ENCODE measurements at regions not wholly inside any gene's neighbourhood (a gene's known extent, or its start where the extent isn't known, plus 50 kb on each side); places are given as distances from the start of the nearest gene placed in this dataset.
A peak's percentile ranks its signal among the peaks of the same experiment; 100 is the strongest.

DNA sequence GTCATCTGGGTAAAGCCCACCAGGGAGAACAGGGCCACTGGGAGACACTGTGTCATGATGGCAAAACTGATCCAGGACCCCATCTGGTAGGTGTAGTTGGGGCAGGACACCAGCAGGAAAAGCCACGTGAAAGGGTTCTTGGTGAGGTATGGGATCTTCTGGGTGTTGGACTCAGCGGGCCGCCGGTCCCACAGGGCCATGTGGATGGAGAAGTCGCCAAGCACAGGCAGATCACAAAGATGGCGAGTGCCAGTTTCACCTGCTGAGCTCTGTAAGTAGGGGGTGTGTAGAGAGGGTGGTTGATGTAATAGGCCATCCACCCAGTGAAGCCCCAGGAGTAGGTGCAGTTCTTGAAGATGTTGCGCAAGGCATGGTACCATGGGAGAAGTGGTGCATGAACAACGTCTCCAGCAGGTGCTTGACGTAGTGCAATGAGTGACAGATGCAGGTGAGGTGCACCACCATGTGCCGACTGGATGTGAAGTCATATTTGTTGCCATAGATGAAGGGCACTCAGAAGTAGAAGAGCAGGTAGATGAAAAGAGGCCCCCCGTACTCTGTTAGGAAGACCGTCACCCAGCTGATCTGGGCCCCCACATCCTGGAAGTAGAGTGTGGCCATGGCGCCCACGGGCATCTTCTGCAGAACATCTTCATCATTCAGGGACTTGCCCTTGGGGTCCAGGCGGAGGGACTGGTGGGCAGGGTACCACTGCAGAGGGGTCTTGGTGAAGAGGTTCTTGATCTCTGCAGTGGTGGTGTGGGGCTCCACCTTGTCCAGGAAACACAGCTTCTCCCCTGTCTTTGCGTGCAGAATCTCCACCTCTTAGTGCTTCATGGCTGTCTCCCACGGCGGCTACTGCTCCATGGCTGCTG is 249.3 kb downstream of the ANKRD50 start:
- no peak for DNase-seq (ENCODE audit: low spot score)

DNA sequence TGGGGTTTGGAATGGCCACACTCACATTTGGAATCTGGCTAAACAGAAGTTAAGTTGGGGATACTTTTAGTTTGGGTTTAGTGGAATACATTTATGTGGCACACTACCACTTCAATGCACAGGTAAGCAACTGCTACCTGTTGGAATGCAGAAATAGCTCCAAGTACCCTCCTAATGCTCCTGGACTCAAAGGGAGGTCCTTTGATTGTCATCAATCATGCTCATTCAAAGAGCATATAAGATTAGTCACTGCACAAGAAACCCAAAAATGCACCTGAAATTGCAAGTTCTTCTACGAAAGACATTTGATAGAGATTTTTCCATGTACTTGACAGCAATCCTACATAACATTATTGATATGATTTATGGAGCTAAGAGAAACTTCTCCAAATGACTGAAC is 247.7 kb downstream of the ANKRD50 start:
- no peak for DNase-seq (ENCODE audit: low spot score)

DNA sequence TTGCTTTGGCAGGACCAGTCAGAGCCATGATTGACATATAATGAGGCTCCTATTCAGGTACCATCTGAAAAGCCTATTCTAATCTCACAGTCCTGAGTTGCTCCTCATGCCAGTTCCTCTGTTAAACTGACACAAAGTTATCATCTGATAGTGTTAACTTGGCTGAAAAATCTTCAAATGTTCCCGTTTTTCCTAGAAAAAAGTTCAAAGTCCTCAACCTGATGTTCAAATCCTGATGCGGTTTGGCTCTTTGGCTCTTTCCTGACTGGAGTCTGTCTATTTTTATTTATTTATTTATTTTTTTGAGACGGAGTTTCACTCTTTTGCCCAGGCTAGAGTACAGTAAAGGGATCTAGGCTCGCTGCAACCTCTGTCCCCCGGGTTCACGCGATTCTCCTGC is 244.2 kb downstream of the ANKRD50 start:
- no peak for DNase-seq (ENCODE audit: low spot score)

DNA sequence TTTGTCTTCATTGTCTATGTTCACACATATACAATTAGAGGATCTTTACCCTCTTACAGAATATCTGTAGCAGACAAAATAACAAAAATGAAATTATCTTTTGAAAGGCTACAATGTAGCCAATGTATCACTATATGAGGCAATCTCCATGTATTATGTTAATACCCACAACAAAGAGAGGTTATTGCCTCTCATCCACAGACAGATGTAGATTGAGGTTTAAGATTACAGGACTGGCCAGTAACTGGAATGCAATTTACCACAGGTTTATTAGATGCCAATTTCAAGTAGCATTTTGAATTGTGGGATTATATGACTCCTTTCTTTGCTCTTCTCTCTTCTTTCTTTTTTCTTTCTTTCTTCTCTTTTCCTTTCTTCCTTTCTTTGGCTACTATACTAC is 242.6 kb downstream of the ANKRD50 start:
- no peak for DNase-seq (ENCODE audit: low spot score)

DNA sequence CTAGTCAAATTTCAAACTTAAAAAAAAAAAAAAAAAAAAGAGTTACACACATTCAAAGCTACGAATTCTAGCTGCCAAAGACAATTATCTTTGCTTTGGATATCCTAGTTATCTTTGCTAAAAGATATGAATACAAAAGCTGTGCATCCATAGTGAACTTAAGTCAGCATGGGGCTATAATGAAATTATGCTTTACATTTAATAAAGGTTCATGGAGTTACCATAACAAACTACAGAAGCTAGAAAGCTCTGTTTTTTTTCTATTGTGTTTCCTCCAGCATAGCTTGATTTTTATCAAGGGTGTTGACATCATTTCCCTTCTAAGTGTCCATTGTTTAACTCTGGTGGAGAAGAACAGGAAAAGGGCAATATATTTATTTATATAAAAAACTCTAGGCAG is 234.1 kb downstream of the ANKRD50 start:
- DNase-seq (ENCODE audit: low spot score): peak; percentile 52

DNA sequence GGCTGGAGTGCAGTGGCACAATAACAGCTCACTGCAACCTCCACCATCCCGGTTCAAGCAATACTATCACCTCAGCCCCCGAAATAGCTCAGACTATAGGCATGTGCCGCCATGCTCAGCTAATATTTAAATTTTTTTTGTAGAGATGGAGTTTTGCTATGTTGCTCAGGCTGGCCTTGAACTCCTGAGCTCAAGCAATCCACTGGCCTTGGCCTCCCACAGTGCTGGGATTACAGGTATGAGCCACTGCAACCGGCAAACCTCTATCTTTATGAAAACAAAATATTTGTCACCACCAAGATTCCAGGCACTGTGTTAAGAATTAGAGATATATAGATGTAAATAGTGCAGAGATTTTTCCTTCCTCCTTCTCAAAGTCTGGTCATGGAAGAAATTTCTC is 232.5 kb downstream of the ANKRD50 start:
- no peak for DNase-seq (ENCODE audit: low spot score)

DNA sequence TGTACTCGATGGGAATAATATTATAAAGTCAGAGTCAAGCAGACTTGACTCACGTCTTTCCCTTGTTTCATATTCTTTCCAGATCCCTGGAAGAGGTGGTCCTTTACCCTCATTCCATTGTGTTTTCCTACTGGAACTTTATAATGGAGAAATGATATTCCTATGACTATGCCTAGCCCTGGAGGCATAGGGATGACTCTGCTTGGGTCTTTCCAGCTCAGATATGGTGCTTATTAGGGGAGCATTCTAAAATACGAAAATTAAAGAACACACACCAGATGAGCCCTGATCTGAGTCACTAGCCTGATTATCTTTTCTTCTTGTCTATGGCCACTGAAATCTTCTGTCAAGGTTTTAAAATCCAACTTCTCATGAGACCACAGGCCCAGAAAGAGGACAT is 231.4 kb downstream of the ANKRD50 start:
- DNase-seq (ENCODE audit: low spot score): no peak

DNA sequence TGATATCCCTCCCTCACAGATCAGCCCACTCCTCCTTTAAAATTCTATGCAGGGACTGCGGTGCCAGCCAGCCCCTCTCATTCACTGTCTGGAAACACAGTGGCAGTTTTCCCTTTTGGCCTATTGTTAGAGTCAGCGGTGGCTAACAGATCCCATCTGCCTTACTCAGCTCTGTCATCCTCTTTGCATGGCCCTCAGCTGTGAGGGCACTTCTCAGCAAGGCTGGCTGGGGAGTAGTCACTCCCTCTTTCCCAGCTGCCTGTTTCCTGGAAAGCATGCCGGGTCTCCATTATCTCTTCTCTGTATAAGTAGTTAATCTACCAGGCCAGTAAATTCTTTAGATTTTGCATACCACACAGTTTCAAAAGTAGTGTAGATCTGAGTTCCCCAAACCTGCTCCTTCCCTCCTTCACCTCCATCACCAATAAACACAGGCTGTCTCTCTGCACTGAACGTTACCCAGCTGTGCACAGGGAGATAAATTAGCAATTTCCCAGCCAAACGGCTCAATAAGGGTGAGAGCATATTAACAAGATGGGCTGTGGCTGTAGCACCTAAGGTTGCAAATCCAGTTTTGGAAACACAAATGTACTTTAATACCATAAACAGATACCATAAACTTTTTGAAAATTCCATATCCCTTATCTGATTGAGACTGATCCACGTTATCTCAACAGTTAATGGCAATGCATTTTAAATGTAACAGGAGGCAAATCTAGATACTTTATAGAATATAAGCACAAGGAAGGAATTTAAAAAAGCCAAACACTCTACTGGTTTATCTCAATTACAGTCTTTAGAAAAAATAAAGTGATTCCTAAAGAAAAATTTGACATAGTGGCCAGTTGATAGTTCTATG is 229.3 kb downstream of the ANKRD50 start:
- peak; percentile 83 for DNase-seq (ENCODE audit: low spot score)

DNA sequence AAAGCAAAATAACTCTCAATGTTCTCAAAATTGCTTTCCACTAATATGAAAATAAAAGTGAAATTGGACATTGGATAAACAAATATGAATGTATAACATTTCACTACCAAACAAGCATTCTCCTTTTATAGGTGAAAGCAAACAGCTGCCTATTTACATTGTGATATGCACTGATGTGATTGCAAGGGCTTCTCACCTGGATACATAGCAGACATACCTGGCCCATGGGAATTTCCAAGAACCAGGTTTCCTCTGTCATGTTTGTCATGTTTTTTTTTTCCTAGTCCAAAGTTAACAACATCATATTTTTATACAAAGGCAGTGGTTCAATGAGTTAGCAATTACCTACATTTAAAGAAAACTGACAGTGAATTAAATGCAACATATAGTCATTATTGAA is 228.5 kb downstream of the ANKRD50 start:
- no peak for DNase-seq (ENCODE audit: low spot score)

DNA sequence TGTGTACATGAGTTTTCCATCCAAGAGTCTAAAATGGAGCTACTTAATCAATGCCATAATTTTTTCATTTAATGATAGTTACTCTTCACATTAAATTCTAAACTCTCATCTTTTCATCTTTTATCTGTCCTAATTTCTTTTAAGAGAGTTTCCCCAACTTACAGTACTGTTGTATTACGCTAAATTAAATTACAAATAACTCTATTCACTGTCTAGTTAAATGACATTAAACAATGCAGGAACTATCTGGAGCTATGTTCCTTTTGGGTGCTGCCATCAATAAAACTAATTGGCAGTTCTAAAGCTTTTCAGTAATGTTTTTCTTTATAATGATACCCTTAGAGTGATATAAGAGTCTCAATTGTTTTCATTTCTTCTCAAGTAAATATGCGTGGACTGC is 227.6 kb downstream of the ANKRD50 start:
- DNase-seq (ENCODE audit: low spot score): no peak

DNA sequence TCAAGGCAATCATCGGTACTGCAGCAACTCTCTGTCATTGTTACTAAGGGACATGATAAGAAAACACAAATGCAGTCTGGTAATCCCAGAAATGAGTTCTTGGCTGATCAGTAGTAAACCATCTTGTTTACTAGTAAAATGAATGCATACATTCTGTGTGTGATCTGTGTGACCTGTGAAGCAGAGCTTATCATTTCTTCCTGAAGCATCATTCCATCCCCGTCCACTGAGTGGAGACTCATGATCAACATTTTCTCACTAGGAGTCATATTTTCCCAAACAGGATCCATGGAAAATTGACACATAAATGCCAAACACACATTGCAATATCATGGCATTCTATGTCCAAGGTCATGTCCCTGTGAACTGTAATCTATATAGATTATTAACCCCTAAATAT is 226.1 kb downstream of the ANKRD50 start:
- DNase-seq (ENCODE audit: low spot score): no peak

DNA sequence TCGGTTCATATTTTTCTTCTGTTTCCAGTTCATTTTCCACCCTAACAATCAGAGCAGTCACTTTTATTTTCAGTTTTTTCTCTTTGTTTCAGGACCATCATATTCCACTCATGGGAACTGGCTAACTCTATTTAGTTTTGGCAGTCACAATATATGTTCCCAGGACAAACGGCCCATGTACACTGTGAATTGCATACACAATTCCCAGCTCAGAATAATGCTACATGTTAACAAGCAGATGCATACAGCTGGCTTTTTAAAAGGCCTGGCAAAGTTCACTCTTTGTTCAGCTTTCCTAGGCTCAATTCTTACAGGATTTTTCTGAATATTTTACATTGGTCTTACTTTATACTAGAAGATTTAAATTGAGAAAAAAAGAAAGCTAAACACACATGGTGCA is 224.9 kb downstream of the ANKRD50 start:
- no peak for DNase-seq (ENCODE audit: low spot score)

DNA sequence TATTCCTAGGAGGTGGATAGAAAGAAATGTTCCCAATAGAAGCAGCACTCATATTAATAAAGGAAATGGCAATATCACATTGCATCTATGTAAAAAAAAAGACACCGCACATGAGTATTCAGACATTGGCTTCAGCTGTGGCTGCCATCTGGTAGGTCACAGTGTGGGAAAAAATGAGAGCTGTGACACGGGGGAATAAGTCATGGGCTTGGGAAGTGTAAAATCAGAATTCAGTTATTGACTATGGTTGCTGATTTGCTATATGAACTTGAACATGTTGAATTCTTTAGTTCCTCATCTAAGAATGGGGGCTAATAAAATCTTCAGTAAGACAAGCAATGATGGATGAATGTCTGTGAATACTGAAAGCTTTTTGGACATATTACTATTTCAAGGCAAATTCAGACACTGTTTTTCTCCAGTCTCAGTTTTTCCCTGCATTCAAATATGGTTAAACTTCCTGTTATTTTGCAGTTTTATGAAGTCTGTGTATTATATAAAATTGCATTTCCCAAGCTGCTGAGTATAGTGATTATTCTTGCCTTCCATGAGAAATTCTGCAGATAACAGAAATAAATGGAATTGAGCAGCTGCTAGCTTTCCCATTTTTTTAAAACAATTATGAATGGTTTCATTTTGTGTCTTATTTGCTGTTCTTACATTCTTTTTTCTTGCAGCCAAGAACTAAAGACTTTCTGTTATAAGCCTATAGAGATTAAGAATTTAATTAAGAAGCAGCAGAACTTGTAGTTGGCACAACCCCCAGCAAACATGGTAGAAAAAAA is 221.0 kb downstream of the ANKRD50 start:
- no peak for DNase-seq (ENCODE audit: low spot score)

DNA sequence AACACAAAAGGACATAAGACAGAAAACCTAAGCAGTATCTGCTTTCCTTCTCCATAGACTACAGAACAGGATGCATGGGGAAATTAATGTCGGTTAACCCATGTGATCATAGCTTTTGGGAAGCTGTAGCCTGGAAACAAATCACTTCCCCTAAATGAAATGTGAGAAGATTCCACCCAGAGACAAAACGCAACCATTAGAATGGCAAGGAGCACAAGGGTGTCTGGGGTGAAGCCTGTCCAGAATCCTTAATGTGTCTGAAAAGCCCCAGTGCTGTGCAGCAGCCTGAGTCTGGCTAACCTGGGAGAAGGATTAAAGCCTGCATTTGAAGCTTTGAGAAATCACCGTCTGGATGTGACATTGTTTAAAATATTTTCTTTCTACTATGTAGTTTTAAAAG is 213.3 kb downstream of the ANKRD50 start:
- peak; percentile 33 for DNase-seq (ENCODE audit: low spot score)

DNA sequence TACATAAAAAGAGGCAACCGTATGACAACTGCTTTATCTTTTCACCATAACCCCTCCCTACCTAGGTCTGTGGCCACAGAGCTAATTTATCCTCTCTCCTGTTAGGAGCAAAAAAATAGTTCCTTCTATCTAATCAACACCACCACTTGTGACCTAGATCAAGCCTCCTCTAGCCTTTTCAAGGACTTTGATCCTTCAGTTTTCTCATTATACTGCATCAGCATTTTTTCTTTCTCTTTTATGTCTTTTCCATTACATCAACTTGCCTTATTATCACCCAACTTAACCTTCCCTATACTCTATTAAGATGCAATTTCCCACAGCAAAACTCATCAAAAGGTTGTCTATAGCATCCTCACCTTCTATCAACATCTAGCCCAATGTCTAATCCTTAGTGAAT is 211.0 kb downstream of the ANKRD50 start:
- DNase-seq (ENCODE audit: low spot score): no peak

DNA sequence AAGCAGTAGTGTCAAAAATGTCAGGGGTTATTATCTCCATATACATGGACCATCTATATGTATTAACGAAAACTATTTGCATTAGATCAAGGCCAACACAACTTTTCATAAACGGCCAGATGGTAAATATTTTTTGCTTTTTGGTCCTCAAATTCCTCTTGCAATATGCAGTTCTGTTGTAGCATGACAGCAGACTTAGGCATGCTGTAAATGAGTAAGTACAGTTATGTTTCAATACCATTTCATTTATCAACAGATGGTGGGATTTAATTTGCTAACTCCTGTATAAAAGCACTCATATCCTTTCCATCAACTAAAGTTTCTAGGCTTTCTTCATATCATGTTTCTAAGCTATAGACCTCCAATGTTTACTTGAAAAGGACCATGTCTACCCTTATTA is 208.1 kb downstream of the ANKRD50 start:
- DNase-seq (ENCODE audit: low spot score): peak; percentile 50

DNA sequence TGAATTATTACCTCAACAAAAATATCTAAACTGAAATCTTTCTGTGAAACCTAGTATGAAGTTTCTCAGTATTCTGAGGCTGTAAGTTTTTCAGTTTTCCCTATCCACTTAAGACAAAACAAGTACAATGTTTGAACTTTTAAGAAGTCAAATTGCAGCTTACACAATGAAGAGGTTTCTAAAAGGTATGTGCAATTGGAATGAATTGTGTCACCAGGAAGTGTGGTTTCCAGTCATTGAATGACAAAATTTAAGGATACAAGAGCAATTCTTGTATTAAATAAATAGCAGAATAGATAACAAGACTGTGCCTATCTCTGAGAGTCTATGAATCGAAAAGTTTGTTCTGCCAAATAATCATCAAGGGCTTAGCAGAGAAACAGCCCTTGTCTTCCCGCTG is 207.3 kb downstream of the ANKRD50 start:
- no peak for DNase-seq (ENCODE audit: low spot score)

DNA sequence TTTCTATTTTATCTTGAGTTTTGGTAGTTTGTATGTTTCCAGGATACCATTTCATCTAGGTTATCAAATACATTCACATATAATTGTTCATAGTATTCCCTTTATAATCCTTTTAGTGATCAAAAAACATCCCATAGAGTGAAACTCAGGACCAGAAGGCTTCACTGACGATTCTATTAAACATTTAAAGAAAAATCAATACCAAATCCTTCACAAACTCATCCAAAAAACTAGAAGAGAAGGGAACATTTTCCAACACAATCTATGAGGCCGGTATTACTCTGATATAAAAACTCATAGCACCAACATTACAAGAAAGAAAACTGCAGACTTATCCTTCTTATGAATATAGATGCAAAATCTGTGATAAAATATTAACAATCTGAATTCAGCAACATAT is 203.4 kb downstream of the ANKRD50 start:
- DNase-seq (ENCODE audit: low spot score): no peak

DNA sequence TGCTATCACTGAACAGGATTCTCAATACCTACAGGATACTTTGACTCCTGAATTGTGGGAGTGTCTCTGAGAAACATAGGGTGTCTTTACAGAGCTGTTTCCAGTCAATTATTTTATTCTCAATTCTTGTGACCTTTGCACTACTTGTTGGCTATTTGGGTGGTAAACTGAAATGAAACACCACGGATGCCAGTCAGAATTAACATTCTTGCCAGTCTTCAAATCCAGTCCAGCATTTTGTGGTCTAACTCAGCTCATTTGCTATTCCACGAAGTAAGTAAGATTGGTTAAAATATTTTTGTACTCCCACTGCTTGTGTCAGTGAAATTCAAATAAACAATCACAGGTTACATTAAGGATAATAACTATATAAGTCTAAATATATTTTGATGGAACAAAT is 197.9 kb downstream of the ANKRD50 start:
- DNase-seq (ENCODE audit: low spot score): no peak

DNA sequence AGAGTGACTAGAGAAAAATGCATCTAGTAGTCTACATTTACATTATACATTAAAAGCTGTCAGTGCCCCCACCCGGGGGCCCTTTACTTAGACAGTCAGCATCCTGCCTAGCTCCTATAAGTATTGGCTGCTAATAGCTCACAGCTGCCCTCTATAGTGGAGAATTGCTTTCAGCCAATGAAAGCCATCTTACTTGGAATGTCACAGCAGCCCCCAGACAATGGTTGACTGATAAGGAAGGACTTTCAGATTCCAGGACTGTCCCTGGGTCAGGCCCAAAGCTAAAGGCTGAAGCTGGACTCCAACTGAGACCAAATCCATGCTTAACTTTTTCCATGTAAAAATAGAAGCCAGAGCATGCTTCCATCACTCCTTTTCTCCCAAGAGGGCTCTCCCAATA is 196.9 kb downstream of the ANKRD50 start:
- no peak for DNase-seq (ENCODE audit: low spot score)

DNA sequence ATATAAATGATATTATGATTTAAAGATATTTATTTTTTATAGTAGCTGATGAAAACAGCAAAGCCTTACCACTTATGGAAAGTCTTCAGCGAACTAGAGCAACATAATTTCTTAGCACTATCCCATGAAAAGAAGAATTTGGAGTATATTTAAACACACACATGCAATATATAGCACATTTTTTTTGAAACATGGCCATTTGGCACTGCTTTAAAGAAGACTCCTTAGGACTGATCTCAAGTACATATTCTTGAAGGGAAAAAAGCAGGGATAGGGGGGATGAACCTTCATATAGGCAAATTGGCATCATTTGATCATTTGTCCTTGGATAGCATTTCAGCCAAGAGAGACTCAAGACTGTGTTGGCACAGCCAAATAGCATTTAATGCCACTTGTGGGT is 193.3 kb downstream of the ANKRD50 start:
- no peak for DNase-seq (ENCODE audit: low spot score)

DNA sequence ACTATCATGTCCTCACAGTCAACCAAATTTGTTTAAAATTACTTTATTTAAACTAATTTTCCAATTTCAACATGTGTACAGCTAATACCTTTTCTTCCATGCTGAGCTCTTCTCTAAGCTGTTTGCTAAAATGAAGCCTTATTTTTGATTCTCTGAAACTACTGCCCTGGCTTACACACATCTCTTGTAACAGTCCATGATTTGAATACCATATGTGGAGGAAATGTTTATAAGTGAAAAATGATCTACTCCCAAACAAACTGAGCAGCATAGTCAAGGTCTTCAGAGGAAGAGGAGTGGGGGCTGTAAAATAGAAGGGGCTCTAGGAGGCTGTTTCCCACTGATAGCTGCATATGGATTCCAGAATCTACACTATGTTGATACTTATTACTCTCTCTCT is 188.7 kb downstream of the ANKRD50 start:
- DNase-seq (ENCODE audit: low spot score): no peak

All from umbilical cord (tissue), 1 donor.